H1 (cell line): ENCODE measurements at regions not wholly inside any gene's neighbourhood (a gene's known extent, or its start where the extent isn't known, plus 50 kb on each side); places are given as distances from the start of the nearest gene placed in this dataset.

ENCODE experiments used
- CTCF ChIA-PET: fragments of 300-600 bp; sonication (Branson Sonifier 250); formaldehyde crosslinking; loops from one replicate; lab custom pipeline; 2021; ENCODE audit not compliant: partially characterized antibody; lab: Charles Lee
- POLR2A ChIA-PET: fragments of 300-600 bp; sonication (Branson Sonifier 250); formaldehyde crosslinking; loops from one replicate; lab custom pipeline; 2021; ENCODE audit warnings: inconsistent platforms; ENCODE audit not compliant: partially characterized antibody; lab: Charles Lee
- DNase-seq, 2 experiments: peaks; one replicate each; pipeline versions ENCODE4 v3.0.0 to v3.0.0-alpha.2; 2010 to 2022; ENCODE audit warnings: low spot score in 2 of 2, low read depth in 1 of 2, mixed read lengths in 1 of 2
- FAIRE-seq: peaks from 2 replicates; lab custom pipeline; 2011; peaks lifted over from hg19 to GRCh38; lab: Jason Lieb, UNC
- H2AFZ ChIP-seq: 2 replicates; pipeline ENCODE4 v1.8.1; 2012; ENCODE audit warnings: low read length, inconsistent platforms
- H2AK5ac ChIP-seq: 2 replicates; pipeline ENCODE4 v1.6.1; 2013; ENCODE audit warnings: low read depth, low read length
- H2BK120ac ChIP-seq: replicated peaks from 2 replicates; pipeline ENCODE3; 2013; ENCODE audit warnings: low read depth, low read length, inconsistent platforms
- H2BK12ac ChIP-seq: 2 replicates; pipeline ENCODE4 v1.6.1; 2013; ENCODE audit warnings: low read depth, low read length
- H2BK15ac ChIP-seq: 2 replicates; pipeline ENCODE4 v1.6.1; 2013; ENCODE audit warnings: low read length
- H2BK20ac ChIP-seq: 2 replicates; pipeline ENCODE4 v1.6.1; 2013; ENCODE audit warnings: low read length
- H2BK5ac ChIP-seq: 2 replicates; pipeline ENCODE4 v1.6.1; 2013; ENCODE audit warnings: low read depth, low read length
- H3K14ac ChIP-seq: 2 replicates; pipeline ENCODE4 v1.6.1; 2013; ENCODE audit warnings: inconsistent platforms; ENCODE audit not compliant: insufficient read length
- H3K18ac ChIP-seq: 2 replicates; pipeline ENCODE4 v1.6.1; 2013; ENCODE audit warnings: low read length; ENCODE audit errors: extremely low read depth
- H3K23ac ChIP-seq: 2 replicates; pipeline ENCODE4 v1.6.1; 2013; ENCODE audit warnings: inconsistent platforms; ENCODE audit not compliant: insufficient read length
- H3K23me2 ChIP-seq: 2 replicates; pipeline ENCODE4 v1.6.1; 2013; ENCODE audit warnings: low read depth, low read length
- H3K27ac ChIP-seq: 2 replicates; pipeline ENCODE4 v1.6.1; 2011; ENCODE audit warnings: low read depth, low read length, inconsistent platforms
- H3K27me3 ChIP-seq, 4 experiments: replicated peaks in 1 of 4; 1 replicate in 1 of 4; 2 replicates in 3 of 4; pipeline versions ENCODE4 v1.6.1 to v1.8.1; 2011 to 2013; ENCODE audit warnings: low read length in 3 of 4, mild to moderate bottlenecking in 3 of 4, inconsistent platforms in 2 of 4, mixed read lengths in 2 of 4, moderate library complexity in 1 of 4; ENCODE audit not compliant: control insufficient read depth in 3 of 4, insufficient read depth in 3 of 4; ENCODE audit errors: extremely low read depth in 1 of 4
- H3K36me3 ChIP-seq, 4 experiments: 2 replicates each; pipeline versions ENCODE4 v1.6.1 to v1.8.1; 2011 to 2013; ENCODE audit warnings: mild to moderate bottlenecking in 4 of 4, low read length in 3 of 4, moderate library complexity in 2 of 4, control low read depth in 1 of 4, inconsistent platforms in 1 of 4; ENCODE audit not compliant: insufficient read depth in 4 of 4, control insufficient read depth in 2 of 4
- H3K4ac ChIP-seq: replicated peaks from 2 replicates; pipeline ENCODE3; 2013; ENCODE audit warnings: low read length, low read depth, mixed read lengths, inconsistent platforms; ENCODE audit not compliant: insufficient read length
- H3K4me1 ChIP-seq, 4 experiments: replicated peaks in 1 of 4; 1 replicate in 1 of 4; 2 replicates in 3 of 4; pipeline versions ENCODE4 v1.6.1 to v1.8.1; 2011 to 2013; ENCODE audit warnings: low read length in 3 of 4, inconsistent platforms in 2 of 4, mixed read lengths in 1 of 4; ENCODE audit not compliant: insufficient read depth in 4 of 4, control insufficient read depth in 3 of 4
- H3K4me2 ChIP-seq, 2 experiments: 2 replicates each; pipeline versions ENCODE4 v1.6.1 to v1.8.1; 2011 to 2013; ENCODE audit warnings: low read depth in 2 of 2, low read length in 2 of 2, control low read depth in 1 of 2, inconsistent platforms in 1 of 2, mild to moderate bottlenecking in 1 of 2; ENCODE audit not compliant: insufficient read depth in 1 of 2
- H3K4me3 ChIP-seq, 4 experiments: fragments of 200-600, 300-600 bp in 1 of 4; sonication (generic), shearing (Covaris generic), sonication (Bioruptor Twin) in 1 of 4; 2 replicates each; pipeline versions ENCODE4 v1.5.1 to v1.8.1; 2011 to 2016; ENCODE audit warnings: low read length in 4 of 4, low read depth in 3 of 4, control low read depth in 2 of 4, inconsistent platforms in 2 of 4, mild to moderate bottlenecking in 2 of 4, mixed read lengths in 1 of 4, moderate library complexity in 1 of 4; ENCODE audit not compliant: insufficient read depth in 2 of 4; ENCODE audit errors: extremely low read depth in 1 of 4
- H3K56ac ChIP-seq: replicated peaks from 2 replicates; pipeline ENCODE3; 2013; ENCODE audit warnings: low read depth, mild to moderate bottlenecking, mixed read lengths, low read length, inconsistent platforms; ENCODE audit not compliant: insufficient read length
- H3K79me1 ChIP-seq: 2 replicates; pipeline ENCODE4 v1.6.1; 2013; ENCODE audit warnings: low read depth, low read length, control low read depth
- H3K79me2 ChIP-seq, 2 experiments: 2 replicates each; pipeline versions ENCODE4 v1.6.1 to v1.8.1; 2012 to 2013; ENCODE audit warnings: low read length in 2 of 2, mild to moderate bottlenecking in 2 of 2, inconsistent platforms in 1 of 2; ENCODE audit not compliant: insufficient read depth in 2 of 2, control insufficient read depth in 1 of 2
- H3K9ac ChIP-seq, 4 experiments: replicated peaks in 1 of 4; 1 replicate in 1 of 4; 2 replicates in 3 of 4; pipeline versions ENCODE4 v1.6.1 to v1.8.1; 2011 to 2013; ENCODE audit warnings: low read depth in 3 of 4, low read length in 3 of 4, control low read depth in 2 of 4, mild to moderate bottlenecking in 2 of 4, moderate library complexity in 2 of 4, inconsistent platforms in 1 of 4; ENCODE audit errors: extremely low read depth in 1 of 4
- H3K9me3 ChIP-seq, 2 experiments: 2 replicates each; pipeline versions ENCODE4 v1.6.1 to v1.8.1; 2012 to 2013; ENCODE audit warnings: mild to moderate bottlenecking in 2 of 2, moderate library complexity in 2 of 2, control low read depth in 1 of 2, inconsistent platforms in 1 of 2, low read depth in 1 of 2, low read length in 1 of 2, mixed read lengths in 1 of 2; ENCODE audit not compliant: insufficient read depth in 2 of 2
- H4K20me1 ChIP-seq, 2 experiments: replicated peaks in 1 of 2; 2 replicates each; pipeline versions ENCODE3 to v1.8.1; 2011 to 2013; ENCODE audit warnings: inconsistent platforms in 2 of 2, low read length in 2 of 2, mild to moderate bottlenecking in 1 of 2; ENCODE audit not compliant: insufficient read depth in 2 of 2, control insufficient read depth in 1 of 2
- H4K5ac ChIP-seq: 2 replicates; pipeline ENCODE4 v1.6.1; 2013; ENCODE audit warnings: low read length, low read depth, mixed read lengths, inconsistent platforms; ENCODE audit not compliant: insufficient read length
- H4K8ac ChIP-seq: 2 replicates; pipeline ENCODE4 v1.8.0; 2013; ENCODE audit warnings: mild to moderate bottlenecking, moderate library complexity, low read length, inconsistent platforms; ENCODE audit not compliant: insufficient read depth; ENCODE audit errors: extremely low read depth
- H4K91ac ChIP-seq: replicated peaks from 2 replicates; pipeline ENCODE3; 2013; ENCODE audit warnings: low read length, mixed read lengths, inconsistent platforms; ENCODE audit not compliant: insufficient read length
- EP300 ChIP-seq, 2 experiments: IDR thresholded peaks; 1 replicate in 1 of 2; 2 replicates in 1 of 2; pipeline ENCODE4 v1.6.1; 2011 to 2012; ENCODE audit warnings: low read depth in 2 of 2, low read length in 2 of 2, mild to moderate bottlenecking in 2 of 2, borderline replicate concordance in 1 of 2, inconsistent platforms in 1 of 2, moderate library complexity in 1 of 2
- NANOG ChIP-seq: IDR thresholded peaks from 2 replicates; pipeline ENCODE4 v1.6.1; 2011; ENCODE audit warnings: low read length, low read depth, mild to moderate bottlenecking, inconsistent platforms; ENCODE audit not compliant: insufficient read depth, poor library complexity, severe bottlenecking
- ZNF274 ChIP-seq: IDR thresholded peaks from 2 replicates; pipeline ENCODE4 v1.7.0; 2012; ENCODE audit warnings: low read length, borderline replicate concordance; ENCODE audit errors: extremely low read depth

DNA sequence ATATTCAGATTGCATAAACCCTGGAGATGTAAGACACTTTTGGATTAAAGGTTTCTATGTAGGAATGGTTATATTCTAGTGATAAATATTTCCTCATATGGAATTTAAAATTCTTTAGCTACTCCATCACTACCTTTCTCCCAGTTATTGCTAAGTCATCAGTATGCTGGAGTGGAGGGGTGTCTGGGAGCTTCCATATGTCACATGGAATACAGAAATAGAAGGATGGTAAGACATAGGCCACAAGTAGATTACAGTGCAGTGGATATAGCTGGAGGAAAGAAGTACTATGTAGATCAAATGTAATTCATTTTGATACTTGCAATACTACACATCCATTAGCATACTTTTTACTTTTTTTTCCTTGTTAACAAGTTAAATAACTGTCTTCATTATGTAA is 428.4 kb downstream of the ARL4A start:
- Histone ChIP-seq H2BK20ac (no peak overlapping the region), H3K36me3 (no peaks in the 10 kb centered on the region)
- TF ChIP-seq NANOG = no peak
- no peak for TF ChIP-seq EP300 (IDR thresholded peaks at IDR 0.05; ENCODE audit: borderline replicate concordance in 1 of 2, low read depth in 2 of 2, low read length in 2 of 2)
- no peak for TF ChIP-seq ZNF274
- TF ChIP-seq, all 59 proteins: peak for 0
- Histone ChIP-seq H2AFZ (no peak overlapping the region), H3K4me3 (no peak overlapping the region), H3K4me2 (no peak overlapping the region), H3K4ac (no peak overlapping the region), H3K27ac (no peak overlapping the region), H2AK5ac (no peak overlapping the region), H3K23ac (no peak overlapping the region), H3K9me3 (no peaks in the 10 kb centered on the region), H4K20me1 (no peaks in the 10 kb centered on the region), H3K79me1 (no peaks in the 10 kb centered on the region), H3K14ac (no peak overlapping the region), H3K56ac (no peak overlapping the region), H2BK12ac (no peak overlapping the region), H4K91ac (no peak overlapping the region), H4K8ac (no peak overlapping the region), H3K4me1 (peaks cover 0 to 2% (median 0%) of the 10 kb centered on the region in 4 experiments; a peak in 1 of 7 replicates), H4K5ac (no peak overlapping the region), H3K23me2 (no peaks in the 10 kb centered on the region), H3K9ac (no peak overlapping the region), H2BK120ac (no peak overlapping the region), H3K79me2 (no peaks in the 10 kb centered on the region), H3K18ac (no peak overlapping the region), H3K27me3 (no peaks in the 10 kb centered on the region), H2BK15ac (no peak overlapping the region), H2BK5ac (no peak overlapping the region)
- DNase-seq = no peak
- ChIA-PET CTCF (interaction anchor here (0.7 to 5.8 kb wide), 19 partner anchors 9 to 591 kb away, joined by 3 to 82 read pairs (median 3); partner anchors contain the start of gene ARL4A), POLR2A (interaction anchor here (1.0 to 1.5 kb wide), 4 partner anchors 400 to 431 kb away, joined by 3 to 4 read pairs (median 4); partner anchors contain the start of gene ARL4A)
- FAIRE-seq = no peak
